Panc1 (cell line): ENCODE measurements at regions not wholly inside any gene's neighbourhood (a gene's known extent, or its start where the extent isn't known, plus 50 kb on each side); places are given as distances from the start of the nearest gene placed in this dataset.

Experiments used
- ATAC-seq: fragments of 200-7000 bp; cut with Tn5 transposase; 2 replicates; pipeline ENCODE4 v1.9.1; 2020; ENCODE audit warnings: mild to moderate bottlenecking, moderate library complexity
- BruUV-seq: library from RNA; stranded (reverse); fragments of 400-500 nt; replicated peaks from 2 replicates; lab custom pipeline; 2021; lab: Mats Ljungman, UMichigan
- CTCF ChIA-PET: fragments of 300-600 bp; sonication (Branson Sonifier 250); formaldehyde crosslinking; loops from one replicate; lab custom pipeline; 2022; ENCODE audit warnings: antibody characterized with exemption; lab: Charles Lee
- POLR2A ChIA-PET: fragments of 300-600 bp; sonication (Branson Sonifier 250); formaldehyde crosslinking; loops from one replicate; lab custom pipeline; 2022; ENCODE audit warnings: antibody characterized with exemption; lab: Charles Lee
- DNase-seq: peaks from one replicate; pipeline ENCODE4 v3.0.0-alpha.2; 2010; ENCODE audit warnings: low read depth, low spot score
- H3K27ac ChIP-seq: 2 replicates; pipeline ENCODE4 v1.5.1; 2011; ENCODE audit warnings: mild to moderate bottlenecking, low read length, inconsistent platforms
- H3K27me3 ChIP-seq: fragments of 200-500 bp; sonication (Bioruptor generic); 2 replicates; pipeline ENCODE4 v1.6.0; 2014; ENCODE audit warnings: low read length, inconsistent platforms; ENCODE audit not compliant: control insufficient read depth, insufficient read depth
- H3K36me3 ChIP-seq: fragments of 200-500 bp; sonication (Bioruptor generic); 2 replicates; pipeline ENCODE4 v1.5.1; 2014; ENCODE audit warnings: inconsistent platforms, mild to moderate bottlenecking, low read length, moderate library complexity; ENCODE audit not compliant: control insufficient read depth, insufficient read depth
- H3K4me1 ChIP-seq: 2 replicates; pipeline ENCODE4 v1.5.1; 2011; ENCODE audit warnings: inconsistent platforms, mild to moderate bottlenecking, low read length, moderate library complexity; ENCODE audit not compliant: control insufficient read depth, insufficient read depth
- H3K4me3 ChIP-seq, 2 experiments: 2 replicates each; pipeline ENCODE4 v1.5.1; 2011 to 2012; ENCODE audit warnings: low read depth in 2 of 2, low read length in 2 of 2, mild to moderate bottlenecking in 2 of 2, inconsistent platforms in 1 of 2, moderate library complexity in 1 of 2
- H3K9me3 ChIP-seq: fragments of 200-500 bp; sonication (Bioruptor generic); 2 replicates; pipeline ENCODE4 v1.5.1; 2014; ENCODE audit warnings: low read depth, mild to moderate bottlenecking, inconsistent platforms, low read length, moderate library complexity; ENCODE audit not compliant: control insufficient read depth, insufficient read depth
- POLR2AphosphoS5 ChIP-seq: IDR thresholded peaks from 2 replicates; pipeline ENCODE4 v1.6.1; 2012; ENCODE audit warnings: mild to moderate bottlenecking, low read depth, low read length, moderate library complexity
- SIN3A ChIP-seq: IDR thresholded peaks from 2 replicates; pipeline ENCODE4 v1.6.1; 2012; ENCODE audit warnings: low read depth, mild to moderate bottlenecking, low read length, moderate library complexity, borderline replicate concordance; ENCODE audit not compliant: insufficient read depth
- TCF7L2 ChIP-seq: IDR thresholded peaks from 2 replicates; pipeline ENCODE4 v1.6.1; 2011; ENCODE audit warnings: mild to moderate bottlenecking, low read depth, low read length, inconsistent platforms
- in situ Hi-C: cut with HindIII; loops from 2 replicates; pipeline ENCODE4 v1.10.0; 2016; ENCODE audit warnings: low sequenced_read_pairs, low pct_unique_long_range_greater_than_20kb
- intact Hi-C: fragments of 100-400 bp; cut with micrococcal nuclease; formaldehyde crosslinking; loops from one replicate; pipeline ENCODE4 v1.10.0; 2022; ENCODE audit not compliant: unreplicated experiment
- TF ChIP-seq, protein P1 (sequence below): fragments of 450-650 bp; IDR thresholded peaks from 2 replicates; pipeline ENCODE4 v1.5.1; 2017; ENCODE audit warnings: mild to moderate bottlenecking
- TF ChIP-seq, protein P2 (sequence below), 2 experiments: IDR thresholded peaks; 2 replicates each; pipeline ENCODE4 v1.6.1; 2011 to 2012; ENCODE audit warnings: low read depth in 2 of 2, control low read depth in 1 of 2, low read length in 1 of 2, mild to moderate bottlenecking in 1 of 2, moderate library complexity in 1 of 2; ENCODE audit not compliant: insufficient read depth in 1 of 2

DNA sequence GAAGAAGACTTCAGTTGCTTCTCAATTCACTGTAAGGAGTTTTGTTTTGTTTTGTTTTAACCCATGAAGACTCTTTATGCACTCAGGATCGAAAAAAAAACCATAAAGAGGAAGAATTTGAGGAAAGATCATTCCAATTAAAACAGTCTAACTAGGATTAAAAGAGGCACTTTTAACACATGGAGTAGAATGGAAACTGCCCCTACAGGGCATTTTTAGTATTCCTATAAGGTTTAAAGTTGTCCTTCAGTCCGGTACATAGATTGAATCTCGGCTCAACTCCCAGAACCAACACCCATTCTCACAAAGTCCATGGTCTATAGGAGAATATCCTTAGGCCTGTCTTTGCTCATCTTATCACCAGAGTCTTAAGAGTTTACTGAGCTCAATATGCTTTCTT, 469.6 kb downstream of the DTWD2 start:
- no peak for TF ChIP-seq POLR2AphosphoS5
- TF ChIP-seq, protein P1, sequence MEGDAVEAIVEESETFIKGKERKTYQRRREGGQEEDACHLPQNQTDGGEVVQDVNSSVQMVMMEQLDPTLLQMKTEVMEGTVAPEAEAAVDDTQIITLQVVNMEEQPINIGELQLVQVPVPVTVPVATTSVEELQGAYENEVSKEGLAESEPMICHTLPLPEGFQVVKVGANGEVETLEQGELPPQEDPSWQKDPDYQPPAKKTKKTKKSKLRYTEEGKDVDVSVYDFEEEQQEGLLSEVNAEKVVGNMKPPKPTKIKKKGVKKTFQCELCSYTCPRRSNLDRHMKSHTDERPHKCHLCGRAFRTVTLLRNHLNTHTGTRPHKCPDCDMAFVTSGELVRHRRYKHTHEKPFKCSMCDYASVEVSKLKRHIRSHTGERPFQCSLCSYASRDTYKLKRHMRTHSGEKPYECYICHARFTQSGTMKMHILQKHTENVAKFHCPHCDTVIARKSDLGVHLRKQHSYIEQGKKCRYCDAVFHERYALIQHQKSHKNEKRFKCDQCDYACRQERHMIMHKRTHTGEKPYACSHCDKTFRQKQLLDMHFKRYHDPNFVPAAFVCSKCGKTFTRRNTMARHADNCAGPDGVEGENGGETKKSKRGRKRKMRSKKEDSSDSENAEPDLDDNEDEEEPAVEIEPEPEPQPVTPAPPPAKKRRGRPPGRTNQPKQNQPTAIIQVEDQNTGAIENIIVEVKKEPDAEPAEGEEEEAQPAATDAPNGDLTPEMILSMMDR, result no peak
- TF ChIP-seq, protein P2, sequence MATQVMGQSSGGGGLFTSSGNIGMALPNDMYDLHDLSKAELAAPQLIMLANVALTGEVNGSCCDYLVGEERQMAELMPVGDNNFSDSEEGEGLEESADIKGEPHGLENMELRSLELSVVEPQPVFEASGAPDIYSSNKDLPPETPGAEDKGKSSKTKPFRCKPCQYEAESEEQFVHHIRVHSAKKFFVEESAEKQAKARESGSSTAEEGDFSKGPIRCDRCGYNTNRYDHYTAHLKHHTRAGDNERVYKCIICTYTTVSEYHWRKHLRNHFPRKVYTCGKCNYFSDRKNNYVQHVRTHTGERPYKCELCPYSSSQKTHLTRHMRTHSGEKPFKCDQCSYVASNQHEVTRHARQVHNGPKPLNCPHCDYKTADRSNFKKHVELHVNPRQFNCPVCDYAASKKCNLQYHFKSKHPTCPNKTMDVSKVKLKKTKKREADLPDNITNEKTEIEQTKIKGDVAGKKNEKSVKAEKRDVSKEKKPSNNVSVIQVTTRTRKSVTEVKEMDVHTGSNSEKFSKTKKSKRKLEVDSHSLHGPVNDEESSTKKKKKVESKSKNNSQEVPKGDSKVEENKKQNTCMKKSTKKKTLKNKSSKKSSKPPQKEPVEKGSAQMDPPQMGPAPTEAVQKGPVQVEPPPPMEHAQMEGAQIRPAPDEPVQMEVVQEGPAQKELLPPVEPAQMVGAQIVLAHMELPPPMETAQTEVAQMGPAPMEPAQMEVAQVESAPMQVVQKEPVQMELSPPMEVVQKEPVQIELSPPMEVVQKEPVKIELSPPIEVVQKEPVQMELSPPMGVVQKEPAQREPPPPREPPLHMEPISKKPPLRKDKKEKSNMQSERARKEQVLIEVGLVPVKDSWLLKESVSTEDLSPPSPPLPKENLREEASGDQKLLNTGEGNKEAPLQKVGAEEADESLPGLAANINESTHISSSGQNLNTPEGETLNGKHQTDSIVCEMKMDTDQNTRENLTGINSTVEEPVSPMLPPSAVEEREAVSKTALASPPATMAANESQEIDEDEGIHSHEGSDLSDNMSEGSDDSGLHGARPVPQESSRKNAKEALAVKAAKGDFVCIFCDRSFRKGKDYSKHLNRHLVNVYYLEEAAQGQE (IDR thresholded peaks at IDR 0.05; ENCODE audit: insufficient read depth in 1 of 2, low read depth in 2 of 2, low read length in 1 of 2), result no peak
- no peak for TF ChIP-seq SIN3A
- TF ChIP-seq TCF7L2, result no peak
- in situ Hi-C loops (no loop called here), intact Hi-C loops (no loop called here)
- H3K36me3 ChIP-seq, result no peaks in the 10 kb centered on the region
- BruUV-seq, result no TSS peak
- H3K4me1 ChIP-seq, result no peaks in the 10 kb centered on the region; the same call in 1 of the 2 replicates
- no peak overlapping the region for H3K27ac ChIP-seq
- no peak overlapping the region for H3K4me3 ChIP-seq
- no peak for DNase-seq
- no peaks in the 10 kb centered on the region for H3K9me3 ChIP-seq
- no peaks in the 10 kb centered on the region for H3K27me3 ChIP-seq
- ATAC-seq, result no peak
- POLR2A ChIA-PET, result no interaction called here
- CTCF ChIA-PET, result no interaction called here

DNA sequence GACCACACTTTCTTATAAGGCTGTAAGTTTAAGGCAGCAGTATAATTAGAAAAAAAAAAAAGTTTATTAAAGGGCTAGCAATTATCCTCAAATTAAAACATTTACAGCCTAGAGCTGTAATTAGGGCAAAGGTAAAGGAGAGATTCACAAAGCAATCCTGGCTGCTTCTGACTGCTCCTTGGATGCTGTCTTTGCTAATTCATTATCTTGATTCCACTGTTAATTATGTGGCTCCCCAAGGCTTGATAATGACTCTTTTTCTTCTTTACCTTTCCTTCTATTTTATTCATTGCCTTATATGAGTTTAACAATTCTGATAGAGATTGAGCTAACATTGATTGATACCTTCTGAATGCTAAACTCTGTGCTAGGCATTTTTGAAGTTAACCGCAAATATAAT, 476.5 kb downstream of the DTWD2 start:
- in situ Hi-C loops (no loop called here), intact Hi-C loops (no loop called here)
- no TSS peak for BruUV-seq
- no peak overlapping the region for H3K27ac ChIP-seq
- H3K36me3 ChIP-seq, result no peaks in the 10 kb centered on the region
- DNase-seq (no peak), ATAC-seq (no peak)
- H3K4me1 ChIP-seq, result no peaks in the 10 kb centered on the region
- no peak overlapping the region for H3K4me3 ChIP-seq
- no peaks in the 10 kb centered on the region for H3K9me3 ChIP-seq
- TF ChIP-seq SIN3A, result no peak
- TF ChIP-seq, protein P2 (IDR thresholded peaks at IDR 0.05; ENCODE audit: insufficient read depth in 1 of 2, low read depth in 2 of 2, low read length in 1 of 2), result no peak
- TF ChIP-seq, protein P1, result no peak
- TF ChIP-seq POLR2AphosphoS5, result no peak
- no peak for TF ChIP-seq TCF7L2
- CTCF ChIA-PET, result no interaction called here
- POLR2A ChIA-PET, result no interaction called here
- H3K27me3 ChIP-seq, result no peaks in the 10 kb centered on the region
